Lower leg skin (tissue), 4 donors: ENCODE measurements at regions not wholly inside any gene's neighbourhood (a gene's known extent, or its start where the extent isn't known, plus 50 kb on each side); places are given as distances from the start of the nearest gene placed in this dataset.

Experiments used
- DNase-seq, 2 donors: peaks; one replicate each; pipeline ENCODE4 v3.0.0-alpha.2; 2019; ENCODE audit warnings: low spot score in 2 of 2
- H3K4me3 ChIP-seq: fragments of 200-600 bp; sonication (generic); 2 replicates; pipeline ENCODE4 v1.5.1; 2017; ENCODE audit warnings: mild to moderate bottlenecking, low read depth; ENCODE audit not compliant: poor library complexity, severe bottlenecking
- POLR2A ChIP-seq, 2 donors: fragments of 450-650 bp; IDR thresholded peaks; one replicate each; pipeline ENCODE4 v1.6.1; 2016 to 2017; ENCODE audit warnings: antibody characterized with exemption in 2 of 2, mild to moderate bottlenecking in 1 of 2, moderate library complexity in 1 of 2
- WGBS, 2 donors: methylation state at CpG; one replicate each; pipeline ENCODE4 v1.1.5; 2018; 5-methylcytosine and 5-hydroxymethylcytosine counted together
- intact Hi-C: fragments of 100-400 bp; cut with DNase I; formaldehyde crosslinking; loops from one replicate; pipeline ENCODE4 v1.15.0; 2023; ENCODE audit warnings: low total_unique reads
- TF ChIP-seq, protein P1 (sequence below), 3 donors: fragments of 450-650 bp; IDR thresholded peaks; one replicate each; pipeline ENCODE4 v1.5.1; 2016; ENCODE audit warnings: antibody characterized with exemption in 3 of 3, mild to moderate bottlenecking in 3 of 3, moderate library complexity in 2 of 3

DNA sequence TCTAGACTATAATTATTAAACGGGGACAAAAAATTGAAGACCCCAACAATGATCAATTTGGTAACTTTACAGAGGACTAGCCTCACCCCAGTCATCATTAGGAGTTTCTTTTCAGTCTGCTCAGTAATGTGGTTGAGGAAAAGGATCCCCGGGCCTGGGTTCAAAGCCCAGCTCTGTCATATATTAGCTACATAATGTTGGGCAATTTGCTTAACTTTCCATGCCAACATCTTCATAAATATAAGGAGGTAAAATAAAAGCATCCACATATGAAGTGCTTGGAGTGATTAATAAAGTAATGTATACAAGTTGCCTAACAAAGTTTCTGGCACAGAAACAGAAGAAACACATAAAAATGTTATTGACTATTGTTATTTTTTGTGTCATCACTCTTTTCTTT is 53.4 kb upstream of the ANTXR2 start:
- WGBS, 2 donors, result 87 to 94% methylated on average over 2 of the region's 2 CpGs
- no peak overlapping the region for H3K4me3 ChIP-seq
- no peak for DNase-seq
- TF ChIP-seq, protein P1, sequence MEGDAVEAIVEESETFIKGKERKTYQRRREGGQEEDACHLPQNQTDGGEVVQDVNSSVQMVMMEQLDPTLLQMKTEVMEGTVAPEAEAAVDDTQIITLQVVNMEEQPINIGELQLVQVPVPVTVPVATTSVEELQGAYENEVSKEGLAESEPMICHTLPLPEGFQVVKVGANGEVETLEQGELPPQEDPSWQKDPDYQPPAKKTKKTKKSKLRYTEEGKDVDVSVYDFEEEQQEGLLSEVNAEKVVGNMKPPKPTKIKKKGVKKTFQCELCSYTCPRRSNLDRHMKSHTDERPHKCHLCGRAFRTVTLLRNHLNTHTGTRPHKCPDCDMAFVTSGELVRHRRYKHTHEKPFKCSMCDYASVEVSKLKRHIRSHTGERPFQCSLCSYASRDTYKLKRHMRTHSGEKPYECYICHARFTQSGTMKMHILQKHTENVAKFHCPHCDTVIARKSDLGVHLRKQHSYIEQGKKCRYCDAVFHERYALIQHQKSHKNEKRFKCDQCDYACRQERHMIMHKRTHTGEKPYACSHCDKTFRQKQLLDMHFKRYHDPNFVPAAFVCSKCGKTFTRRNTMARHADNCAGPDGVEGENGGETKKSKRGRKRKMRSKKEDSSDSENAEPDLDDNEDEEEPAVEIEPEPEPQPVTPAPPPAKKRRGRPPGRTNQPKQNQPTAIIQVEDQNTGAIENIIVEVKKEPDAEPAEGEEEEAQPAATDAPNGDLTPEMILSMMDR (IDR thresholded peaks at IDR 0.05), result no peak
- TF ChIP-seq POLR2A (IDR thresholded peaks at IDR 0.05), result no peak
- intact Hi-C loops, result no loop called here

GRCh38 chr4:80125252-80126177 is 52.5 kb upstream of the ANTXR2 start:
- TF ChIP-seq POLR2A (IDR thresholded peaks at IDR 0.05), result no peak
- TF ChIP-seq, protein P1 (IDR thresholded peaks at IDR 0.05), result no peak
- DNase-seq, result no peak
- intact Hi-C loops, result no loop called here
- H3K4me3 ChIP-seq, result no peak overlapping the region
- 74 to 81% methylated on average over 4 of the region's 4 CpGs for WGBS, 2 donors

GRCh38 chr4:80124246-80125211 is 51.5 kb upstream of the ANTXR2 start:
- intact Hi-C loops, result no loop called here
- TF ChIP-seq POLR2A (IDR thresholded peaks at IDR 0.05), result no peak
- TF ChIP-seq, protein P1 (IDR thresholded peaks at IDR 0.05), result no peak
- WGBS, 2 donors, result 60 to 77% methylated on average over 1 of the region's 1 CpG
- DNase-seq, result no peak
- H3K4me3 ChIP-seq, result no peak overlapping the region
